Ishikawa (cell line): ENCODE measurements at regions not wholly inside any gene's neighbourhood (a gene's known extent, or its start where the extent isn't known, plus 50 kb on each side); places are given as distances from the start of the nearest gene placed in this dataset.

Source experiments
- CEBPB ChIP-seq: IDR thresholded peaks from 2 replicates; pipeline ENCODE4 v1.6.1; 2012
- CREB1 ChIP-seq: IDR thresholded peaks from 2 replicates; pipeline ENCODE4 v1.6.1; 2012; ENCODE audit warnings: low read depth
- EGR1 ChIP-seq: IDR thresholded peaks from 2 replicates; pipeline ENCODE4 v1.6.1; 2012
- EP300 ChIP-seq: IDR thresholded peaks from 2 replicates; pipeline ENCODE4 v1.6.1; 2012; ENCODE audit warnings: borderline replicate concordance
- FOXM1 ChIP-seq: IDR thresholded peaks from 2 replicates; pipeline ENCODE4 v1.6.1; 2012; ENCODE audit warnings: low read depth, borderline replicate concordance
- MAX ChIP-seq: IDR thresholded peaks from 2 replicates; pipeline ENCODE4 v1.6.1; 2012
- NFIC ChIP-seq: IDR thresholded peaks from 2 replicates; pipeline ENCODE4 v1.6.1; 2012
- RAD21 ChIP-seq: IDR thresholded peaks from 2 replicates; pipeline ENCODE4 v1.6.1; 2012; ENCODE audit warnings: low read depth
- REST ChIP-seq: IDR thresholded peaks from 2 replicates; pipeline ENCODE4 v1.6.1; 2012; ENCODE audit warnings: low read depth, mild to moderate bottlenecking
- TAF1 ChIP-seq: IDR thresholded peaks from 2 replicates; pipeline ENCODE4 v1.6.1; 2012; ENCODE audit warnings: low read depth, mild to moderate bottlenecking
- TCF12 ChIP-seq: IDR thresholded peaks from 2 replicates; pipeline ENCODE4 v1.6.1; 2012; ENCODE audit warnings: low read depth
- TEAD4 ChIP-seq: IDR thresholded peaks from 2 replicates; pipeline ENCODE4 v1.6.1; 2012
- USF1 ChIP-seq: IDR thresholded peaks from 2 replicates; pipeline ENCODE4 v1.6.1; 2012
- YY1 ChIP-seq: IDR thresholded peaks from 2 replicates; pipeline ENCODE4 v1.6.1; 2012; ENCODE audit warnings: low read depth
- ZBTB7A ChIP-seq: IDR thresholded peaks from 2 replicates; pipeline ENCODE4 v1.6.1; 2012; ENCODE audit warnings: low read depth

GRCh38 chr6:111939902-111940301, 66.7 kb upstream of the FYN start:
- no peak for TF ChIP-seq EP300
- TF ChIP-seq TAF1, result no peak
- no peak for TF ChIP-seq TEAD4
- no peak for TF ChIP-seq YY1
- TF ChIP-seq EGR1, result no peak
- no peak for TF ChIP-seq REST
- no peak for TF ChIP-seq CREB1
- TF ChIP-seq CEBPB, result no peak
- TF ChIP-seq NFIC, result no peak
- TF ChIP-seq RAD21, result no peak
- TF ChIP-seq FOXM1, result no peak
- TF ChIP-seq USF1, result no peak
- TF ChIP-seq MAX, result no peak
- TF ChIP-seq ZBTB7A, result no peak
- no peak for TF ChIP-seq TCF12

- no peak for TF ChIP-seq TCF12
- no peak for TF ChIP-seq FOXM1
- no peak for TF ChIP-seq USF1
- no peak for TF ChIP-seq MAX
Observed at GRCh38 chr6:111940801-111941200, 67.5 kb upstream of the FYN start.

- TF ChIP-seq EGR1 (no peak), CEBPB (no peak), CREB1 (no peak), FOXM1 (no peak), REST (no peak), TAF1 (no peak), MAX (no peak), RAD21 (no peak), NFIC (no peak), EP300 (no peak), TCF12 (no peak), ZBTB7A (no peak), TEAD4 (no peak), YY1 (no peak), USF1 (no peak)
Observed at GRCh38 chr6:111941686-111942330, 68.6 kb upstream of the FYN start.

GRCh38 chr6:111942561-111942960, 69.3 kb upstream of the FYN start:
- TF ChIP-seq MAX (no peak), EP300 (no peak), TEAD4 (no peak), TCF12 (no peak), REST (no peak), CREB1 (no peak), FOXM1 (no peak), ZBTB7A (no peak), USF1 (no peak), EGR1 (no peak), TAF1 (no peak), NFIC (no peak), YY1 (no peak), RAD21 (no peak), CEBPB (no peak)
